Stimulated activated naive CD4-positive, alpha-beta T cell (primary cell): ENCODE measurements at regions not wholly inside any gene's neighbourhood (a gene's known extent, or its start where the extent isn't known, plus 50 kb on each side); places are given as distances from the start of the nearest gene placed in this dataset.

Experiments used
- DNase-seq, 6 experiments: peaks; one replicate each; lab custom pipeline; 2025; lab: John Stamatoyannopoulos, UW

DNA sequence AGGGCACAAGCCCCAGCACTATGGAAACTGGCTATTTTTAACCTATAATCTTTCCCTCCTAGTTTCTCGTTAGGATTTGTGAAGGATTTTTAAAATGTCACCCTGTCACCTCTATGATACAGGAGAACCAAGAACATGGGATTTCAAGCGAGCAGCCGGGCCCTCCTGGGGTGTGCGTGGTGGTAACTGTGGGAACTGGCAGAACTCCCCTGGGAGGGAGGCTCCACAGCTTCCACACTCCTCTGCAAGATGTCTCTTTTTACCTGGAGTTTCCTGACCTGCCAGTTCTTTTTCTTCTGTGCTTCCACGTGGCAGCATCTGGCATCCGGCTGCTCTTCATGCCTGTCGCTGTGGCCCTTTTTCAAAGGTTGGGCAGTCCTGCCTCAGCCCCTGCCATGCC lies 386.3 kb upstream of the MYT1L start:
- DNase-seq = no peak

DNA sequence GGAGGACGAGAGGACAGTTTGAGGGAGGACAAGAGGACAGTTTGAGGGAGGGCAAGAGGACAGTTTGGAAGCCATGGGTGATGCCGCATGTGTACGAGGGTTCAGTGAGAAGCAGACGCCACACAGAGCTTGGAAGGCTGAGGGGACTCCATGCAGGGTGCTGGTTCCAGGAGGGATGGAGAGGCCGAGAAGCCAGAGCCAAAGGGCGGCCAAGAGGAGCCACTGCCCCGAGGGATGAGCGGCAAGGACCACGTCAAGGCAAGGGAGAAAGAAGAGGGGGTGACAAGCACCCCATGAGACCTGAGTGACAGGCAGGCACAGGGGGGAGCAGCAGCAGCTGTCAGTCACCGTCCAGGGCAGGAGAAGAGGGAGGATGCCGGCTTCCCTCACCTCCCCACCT lies 385.7 kb upstream of the MYT1L start:
- no peak for DNase-seq

DNA sequence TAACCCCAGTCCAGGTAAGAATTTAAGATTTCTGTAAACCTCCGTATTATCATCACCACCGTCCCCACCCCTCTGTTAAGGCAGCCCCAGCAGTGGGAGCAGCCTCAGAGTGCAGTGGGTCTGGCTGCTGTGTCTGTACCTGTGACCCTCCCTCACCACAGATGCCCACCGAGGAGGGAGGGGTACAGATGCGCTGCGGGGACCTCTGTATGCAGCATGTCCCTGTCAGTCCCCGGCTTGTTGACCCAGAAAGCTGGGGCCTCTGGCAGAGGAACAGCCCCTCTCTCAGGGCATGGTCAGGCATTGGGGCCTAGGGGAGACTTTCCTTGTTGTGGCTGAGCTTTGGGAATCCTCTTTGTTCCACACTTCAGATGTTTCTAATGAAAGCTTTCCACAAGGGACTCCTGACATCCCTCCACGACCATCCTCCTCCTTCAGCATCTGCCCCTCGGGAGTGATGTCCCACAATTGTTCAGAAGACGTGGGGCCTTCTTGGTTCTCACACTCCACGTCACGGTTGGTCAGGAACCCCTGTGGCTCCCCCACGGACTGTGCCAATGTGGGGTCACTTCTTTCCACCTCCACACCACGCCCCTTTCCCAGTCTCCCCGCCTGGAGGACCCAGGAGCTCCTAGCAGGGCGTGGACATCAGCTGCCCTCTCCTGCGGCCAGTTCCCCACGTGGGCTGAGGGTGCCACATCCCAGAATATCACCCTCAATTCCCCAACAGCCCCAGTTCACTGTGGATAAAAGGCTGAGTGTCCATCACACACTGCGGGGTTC lies 384.2 kb upstream of the MYT1L start:
- no peak for DNase-seq

DNA sequence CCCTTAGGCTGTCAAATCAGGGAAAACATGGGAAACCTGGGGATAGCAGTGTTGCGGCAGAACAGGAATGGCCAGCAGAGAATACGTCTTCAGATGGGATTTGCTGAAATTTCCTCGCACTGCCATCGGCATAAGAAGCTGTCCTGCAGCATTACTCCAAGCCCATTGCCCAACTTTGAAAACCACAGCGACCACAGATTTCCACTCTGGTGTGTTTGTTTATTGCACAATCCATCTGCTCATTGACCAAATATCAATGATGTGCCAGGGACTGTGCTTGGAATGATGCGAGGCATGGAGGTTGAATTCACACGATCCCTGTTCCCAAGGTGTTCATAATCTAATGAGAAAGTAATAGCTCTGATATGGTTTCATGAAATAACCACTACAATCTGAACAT lies 383.3 kb upstream of the MYT1L start:
- no peak for DNase-seq

DNA sequence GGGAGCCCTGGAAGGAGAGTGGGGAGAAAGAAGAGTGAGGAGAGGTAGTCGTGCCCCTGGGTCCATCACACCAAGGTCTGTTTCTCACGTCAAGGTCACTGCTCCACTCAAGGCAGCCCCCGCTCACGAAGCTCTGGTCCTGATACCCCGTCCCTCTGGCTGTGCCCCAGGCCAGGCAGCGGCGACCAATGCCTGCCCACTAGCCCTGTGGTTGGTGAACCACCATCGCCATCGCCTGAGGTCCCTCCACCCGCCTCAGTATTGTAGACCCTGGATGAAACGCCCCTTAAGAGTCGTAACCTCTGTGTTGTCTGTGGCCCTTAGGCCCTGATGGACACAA lies 378.3 kb upstream of the MYT1L start:
- no peak for DNase-seq

DNA sequence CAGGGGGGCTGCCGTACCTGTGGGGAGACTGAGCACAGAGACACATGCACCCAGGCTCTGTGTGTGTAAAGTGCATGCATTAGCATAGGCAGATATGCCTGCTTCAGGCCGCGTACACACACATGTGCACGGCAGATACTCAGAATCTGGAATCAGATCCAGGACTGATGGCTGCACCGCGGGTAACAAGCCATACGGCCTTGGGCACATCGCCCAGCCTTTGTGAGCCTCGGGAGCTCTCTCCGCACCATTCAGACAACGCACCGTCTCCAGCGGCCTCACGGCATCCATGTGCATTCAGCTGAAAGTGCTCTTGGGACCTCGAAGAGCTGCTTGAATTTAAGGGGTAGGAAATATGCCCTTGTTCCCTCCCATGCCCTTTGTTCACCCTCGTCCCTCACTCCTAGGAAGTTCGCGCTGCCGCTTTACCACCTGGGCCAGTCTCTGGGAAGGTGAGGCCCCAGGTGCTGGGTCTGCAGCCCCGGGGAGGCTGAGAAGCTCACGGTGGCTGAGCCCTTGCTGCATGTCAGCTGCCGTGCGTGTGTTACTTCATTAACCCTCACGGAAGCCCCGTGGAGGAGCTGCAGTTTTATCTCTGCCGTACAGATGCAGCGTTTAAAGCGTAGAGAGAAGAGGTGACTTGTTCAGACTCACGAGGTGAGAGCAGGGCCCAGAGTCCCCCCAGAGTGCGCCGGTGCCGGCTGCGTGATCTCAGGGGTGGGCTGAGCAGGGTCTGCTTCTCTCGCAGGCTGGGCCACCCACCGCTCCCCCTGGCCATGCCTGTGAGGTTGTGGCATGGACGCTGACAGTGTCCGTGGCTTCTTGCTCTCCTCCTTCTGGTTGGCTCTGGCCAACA lies 377.7 kb upstream of the MYT1L start:
- no peak for DNase-seq

DNA sequence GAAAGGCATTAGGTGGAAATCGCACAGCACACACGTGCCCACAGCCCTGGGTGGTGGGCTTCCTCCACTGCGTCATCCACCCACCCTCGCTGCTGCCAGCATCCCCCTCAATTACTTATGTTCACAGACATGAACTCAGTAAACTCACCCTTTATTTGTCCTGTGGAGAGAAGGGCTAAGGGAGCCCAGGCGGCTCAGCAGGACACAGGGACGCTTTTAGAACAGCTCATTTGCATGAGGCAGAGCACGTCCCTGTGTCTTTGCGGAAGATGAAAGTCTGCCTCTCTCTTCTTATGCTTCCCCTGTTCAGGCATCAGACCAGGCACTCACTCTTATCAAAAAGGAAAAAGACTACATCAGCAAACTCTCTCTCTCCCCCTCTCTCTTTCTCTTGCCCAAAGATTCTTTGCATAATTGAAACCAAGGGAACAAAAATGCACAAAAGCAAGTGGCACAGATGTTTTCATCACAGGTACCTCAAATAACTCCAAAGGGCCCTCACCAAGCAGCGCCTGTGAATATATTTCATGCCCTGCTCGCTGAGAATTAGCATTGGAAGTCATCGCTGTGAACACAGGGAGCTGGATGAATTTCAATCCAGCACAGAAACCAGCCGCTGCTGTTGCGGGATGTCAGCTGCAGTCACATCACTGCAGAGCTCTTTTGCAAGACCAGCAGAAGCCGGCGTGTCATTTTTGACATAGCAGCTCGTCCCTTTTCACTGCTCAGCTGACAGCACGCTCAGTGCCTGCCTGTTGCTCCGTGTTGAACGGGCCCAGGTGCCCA lies 376.3 kb upstream of the MYT1L start:
- DNase-seq = no peak

DNA sequence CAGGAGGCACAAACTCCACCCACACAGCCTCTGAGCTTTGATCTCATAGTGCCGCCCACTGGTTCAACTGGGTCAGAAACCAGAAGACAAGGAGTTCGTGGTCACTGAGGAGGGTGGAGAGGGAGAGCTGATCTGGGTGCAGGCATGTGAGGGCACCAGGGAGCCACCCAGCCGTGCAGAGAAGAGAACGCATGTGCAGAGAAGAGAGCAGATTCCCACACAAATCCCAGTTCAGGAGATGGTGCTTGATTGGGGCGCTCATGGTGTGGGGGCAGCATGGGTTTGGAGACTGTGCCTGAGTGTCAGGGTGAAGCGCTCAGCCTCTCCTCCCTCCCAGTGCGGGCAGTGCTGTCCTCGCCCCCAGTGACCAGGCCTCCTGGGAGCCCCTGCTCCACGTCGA lies 375.2 kb upstream of the MYT1L start:
- no peak for DNase-seq

DNA sequence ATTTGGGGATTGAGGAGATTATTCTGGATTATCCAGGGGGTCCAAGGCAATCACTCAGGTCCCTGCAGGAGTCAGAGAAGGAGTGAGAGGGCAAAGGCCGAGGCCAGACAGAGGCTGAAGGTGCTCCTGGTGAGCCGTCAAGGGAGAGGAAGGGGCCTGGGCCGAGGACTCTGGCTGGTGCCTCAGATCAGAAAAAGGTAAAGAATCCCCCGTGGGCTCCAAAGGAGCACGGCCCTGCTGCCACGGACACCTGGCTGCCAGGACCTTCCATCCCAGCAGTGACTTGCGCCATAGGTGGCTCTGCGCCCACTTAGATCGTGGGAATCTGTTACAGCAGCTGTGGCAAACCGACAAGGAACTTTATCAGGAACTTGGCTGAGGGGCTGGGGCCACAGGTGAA lies 374.8 kb upstream of the MYT1L start:
- no peak for DNase-seq

DNA sequence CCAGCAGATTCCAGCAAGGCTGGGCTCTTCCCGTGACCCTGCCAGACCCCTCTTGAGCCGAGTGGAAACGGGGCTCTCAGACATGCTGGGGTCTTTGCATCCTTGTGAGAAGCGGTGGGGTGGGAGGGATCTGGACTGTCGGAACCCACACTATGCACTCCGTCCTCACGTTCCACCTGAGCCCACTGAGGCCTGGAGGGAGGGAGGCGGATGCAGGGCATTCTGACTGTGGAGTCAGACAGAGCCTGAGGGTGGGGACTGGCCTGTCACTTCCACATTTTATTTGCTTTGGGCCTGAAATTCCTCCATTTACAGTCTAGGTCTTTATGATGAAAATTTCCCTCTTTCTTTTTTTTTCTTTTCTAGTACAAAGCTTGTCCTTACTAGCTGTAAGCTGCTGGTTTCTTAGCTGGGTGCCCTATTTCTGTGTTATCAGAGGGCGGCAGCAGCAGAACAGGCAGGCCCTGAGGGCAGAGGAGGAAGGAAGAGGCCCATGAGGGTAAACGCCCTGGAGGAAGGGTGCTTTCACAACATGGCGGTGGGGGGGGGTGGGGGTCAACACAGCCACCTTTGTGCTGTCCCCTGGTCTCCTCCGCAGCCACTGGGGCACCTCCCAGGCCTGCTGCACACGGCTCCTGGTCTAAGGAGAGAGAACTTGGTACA lies 373.5 kb upstream of the MYT1L start:
- peak in 2 of 6 experiments; percentile 17 to 25 for DNase-seq

DNA sequence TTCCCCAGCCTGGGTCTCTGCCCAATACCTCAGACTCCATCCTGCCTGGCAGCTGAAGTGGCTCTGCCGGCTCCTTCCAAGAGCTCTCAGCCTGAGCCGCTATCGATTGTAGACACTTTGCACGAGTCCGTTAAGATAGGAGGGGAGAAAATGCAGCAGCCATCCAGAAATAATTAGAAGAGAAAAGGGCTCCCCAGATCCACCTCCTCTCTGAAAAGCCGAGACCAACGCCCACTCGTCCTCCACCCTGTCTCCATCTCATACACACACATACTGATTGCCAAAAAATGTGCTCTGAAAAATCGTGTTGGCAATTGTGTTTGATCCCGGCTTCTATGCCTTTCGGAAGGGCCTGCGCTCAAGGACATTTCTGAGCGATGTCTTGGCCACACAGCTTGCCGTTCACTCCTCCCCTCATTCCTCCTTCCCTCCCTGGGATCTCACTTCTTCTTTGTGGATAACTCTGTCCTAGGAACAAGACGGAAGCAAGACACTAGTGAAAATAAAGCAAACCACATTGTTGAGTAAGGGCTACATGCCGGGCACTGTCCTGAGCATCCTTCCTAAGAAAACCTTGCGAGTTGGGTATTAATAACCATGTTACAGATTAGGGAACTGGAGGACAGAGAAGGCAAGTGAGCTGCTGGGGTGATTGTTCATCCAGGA lies 372.8 kb upstream of the MYT1L start:
- DNase-seq = no peak

DNA sequence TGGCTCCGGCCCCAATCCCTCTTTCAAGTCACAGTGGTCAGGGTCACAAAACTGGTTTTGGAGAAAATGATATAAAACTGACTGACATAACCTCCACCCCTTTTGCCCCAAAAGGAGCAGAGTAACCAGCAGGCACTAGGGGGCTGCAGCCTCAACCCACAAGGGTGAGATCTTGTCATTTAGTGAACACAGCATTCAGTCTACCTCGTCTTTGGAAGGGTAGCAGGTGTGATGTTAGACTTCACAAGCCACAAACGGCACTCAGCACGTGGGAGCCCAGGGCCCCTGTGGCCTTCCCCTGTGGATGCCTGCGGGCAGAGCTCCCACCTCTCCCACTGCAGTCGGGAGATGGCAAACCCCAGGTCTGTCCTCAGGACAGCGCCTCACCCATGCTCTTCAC lies 372.1 kb upstream of the MYT1L start:
- no peak for DNase-seq

DNA sequence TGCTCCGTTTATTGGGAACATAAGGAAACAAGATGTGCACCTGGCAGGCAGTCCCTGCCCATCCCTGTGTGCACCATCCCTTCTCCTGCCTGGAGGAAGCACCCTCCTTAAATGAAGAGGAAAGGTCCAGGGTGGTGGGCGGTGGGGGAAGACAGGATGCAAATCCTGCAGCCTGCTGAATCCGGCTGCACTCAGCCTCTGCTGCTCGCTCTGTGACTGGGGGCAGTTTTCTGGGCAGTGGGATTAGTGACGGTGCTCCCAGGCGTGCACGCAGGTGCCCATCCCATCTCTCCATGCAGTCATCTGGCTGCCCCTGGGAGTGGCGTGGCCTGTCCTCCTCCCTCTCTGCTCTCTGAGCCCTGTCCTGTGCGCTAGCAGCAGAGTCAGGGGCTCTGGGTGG lies 371.3 kb upstream of the MYT1L start:
- DNase-seq = no peak

DNA sequence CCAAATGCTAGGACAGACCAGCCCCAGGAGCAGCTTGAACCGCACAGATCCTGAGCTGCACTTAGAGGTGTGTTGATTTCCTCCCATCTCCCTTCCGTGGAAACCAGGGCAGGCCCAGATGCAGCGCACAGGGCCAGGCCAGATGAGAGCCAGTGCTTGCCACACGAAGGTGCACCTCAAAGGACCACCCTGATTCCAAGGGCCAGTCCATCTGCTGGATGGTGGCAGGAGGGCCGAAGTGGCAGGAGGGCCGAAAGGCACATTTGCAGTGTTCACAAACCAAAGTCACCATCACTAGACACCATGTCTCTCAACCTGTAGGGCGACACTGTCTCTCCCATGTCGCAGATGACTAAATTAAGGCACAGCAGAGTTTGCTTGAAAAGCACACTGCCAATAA lies 370.7 kb upstream of the MYT1L start:
- DNase-seq = no peak

DNA sequence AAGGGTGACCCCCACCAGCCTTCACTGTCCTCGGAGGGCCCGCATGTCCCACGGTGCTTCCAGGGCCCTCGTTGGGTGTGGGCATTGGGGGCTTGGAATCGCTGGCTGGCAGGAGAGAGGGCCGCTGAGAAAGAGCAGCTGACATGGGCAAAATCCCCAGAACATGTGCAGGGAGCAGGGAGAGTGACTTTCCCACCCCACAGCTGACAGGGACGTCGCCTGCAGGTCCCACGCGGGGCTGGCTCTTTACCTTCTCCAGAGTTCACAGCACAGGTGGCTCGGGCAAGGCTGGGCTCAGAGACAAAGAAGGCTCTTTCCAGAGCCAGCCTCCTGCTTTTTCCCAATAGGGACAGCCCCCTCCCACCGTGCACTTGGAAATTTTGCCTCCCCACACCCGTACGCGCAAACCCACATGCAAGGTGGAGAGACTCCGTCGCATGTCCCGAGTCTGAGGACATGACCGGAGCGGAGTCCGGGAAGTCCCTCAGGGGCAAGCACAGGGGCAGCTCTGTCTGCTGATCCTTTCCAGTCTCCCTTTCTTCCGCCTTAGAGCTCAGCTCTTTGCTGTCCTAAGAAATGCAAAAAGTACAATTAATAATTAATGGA lies 370.2 kb upstream of the MYT1L start:
- no peak for DNase-seq

DNA sequence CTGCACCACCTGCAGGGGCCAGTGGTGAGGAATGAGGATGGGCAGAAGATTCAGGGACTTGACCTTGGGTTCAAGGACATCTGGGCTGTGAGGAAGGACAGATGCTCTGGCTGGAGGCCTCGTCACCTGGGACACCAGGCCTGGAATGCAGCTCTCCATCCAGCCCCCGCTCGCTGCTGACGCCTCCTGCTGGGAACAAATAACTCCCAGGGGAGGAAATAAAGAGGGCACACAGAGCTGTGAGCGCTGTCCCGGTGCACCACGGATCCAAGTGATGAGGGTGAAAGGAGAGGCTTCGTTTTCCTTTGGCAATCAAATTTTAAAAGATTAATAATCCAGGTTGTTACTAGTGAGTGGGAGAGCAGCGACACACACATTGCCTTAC lies 368.0 kb upstream of the MYT1L start:
- DNase-seq = no peak

DNA sequence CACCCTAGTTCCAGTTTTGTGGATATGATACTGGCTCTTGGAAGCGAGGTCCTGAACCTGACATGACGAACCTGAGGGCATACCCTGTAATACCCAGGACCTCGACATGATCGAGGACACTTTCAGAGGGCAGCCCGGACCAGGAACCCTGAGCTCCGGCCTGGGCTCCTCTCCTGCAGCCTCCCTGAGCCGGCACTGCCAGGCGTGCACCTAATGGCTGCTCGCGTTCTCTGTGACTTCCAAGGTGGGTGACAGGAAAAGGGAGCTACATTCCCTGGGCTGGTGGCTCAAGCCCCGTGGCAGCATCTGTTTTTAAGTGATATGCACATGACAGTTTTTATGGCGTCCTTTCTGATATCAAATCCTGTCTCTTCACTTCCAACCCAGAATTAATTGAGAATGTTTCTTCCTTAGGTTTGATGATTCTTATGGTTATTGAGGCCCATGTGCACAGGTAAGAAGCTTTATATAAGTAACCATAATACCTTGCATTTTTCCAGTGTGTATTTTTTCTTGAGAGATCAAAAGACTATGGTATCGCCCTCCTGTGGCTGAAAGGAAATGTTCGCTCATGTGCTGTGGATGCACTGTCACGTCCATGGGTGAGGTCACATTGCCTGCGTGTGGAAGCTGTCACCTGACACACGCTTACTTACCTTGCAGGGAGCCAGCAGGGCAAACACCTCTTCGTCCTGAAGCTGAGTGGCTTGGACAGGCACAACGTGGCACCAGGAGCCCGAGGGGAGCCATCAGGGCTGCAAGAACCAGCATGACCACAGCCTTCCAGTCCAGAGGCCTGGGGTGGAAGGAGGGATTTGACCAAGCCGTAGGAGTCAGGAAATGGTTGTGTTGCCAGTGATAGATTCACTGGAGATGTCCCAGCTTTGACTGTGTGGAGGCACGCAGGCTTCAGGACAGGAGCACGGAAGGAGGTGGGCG lies 367.4 kb upstream of the MYT1L start:
- peak in 3 of 6 experiments; percentile 2 to 15 (median 6) for DNase-seq

DNA sequence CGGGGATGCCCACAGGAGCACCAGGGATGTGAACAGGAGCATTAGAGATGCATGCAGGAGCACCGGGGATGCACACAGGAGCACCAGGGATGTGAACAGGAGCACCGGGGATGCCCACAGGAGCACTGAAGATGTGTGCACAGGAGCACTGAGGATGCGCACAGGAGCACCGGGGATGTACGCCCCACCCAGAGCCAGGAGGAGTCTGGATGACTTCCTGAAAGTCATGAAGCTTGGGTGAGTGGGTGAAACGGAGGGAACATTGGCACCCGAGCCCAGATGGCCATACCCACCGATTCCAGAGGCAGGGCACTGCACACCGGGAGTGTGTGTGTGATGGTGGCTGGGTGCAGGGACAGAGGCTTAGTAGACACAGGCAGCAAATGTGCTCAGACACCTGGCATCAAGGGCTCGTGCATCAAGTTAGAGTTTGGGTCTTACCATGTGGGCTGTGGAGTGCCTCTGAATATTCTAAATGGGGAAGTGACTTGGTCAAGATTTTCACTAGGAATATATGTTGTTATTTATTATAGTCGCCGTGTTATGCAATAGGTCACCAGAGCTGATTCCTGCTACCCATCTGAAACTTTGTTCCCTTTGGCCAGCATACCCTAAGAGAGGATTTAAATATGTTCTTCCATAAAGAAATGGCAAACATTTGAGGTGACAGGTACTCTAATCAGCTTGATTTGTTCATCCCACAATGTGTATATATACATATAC lies 365.8 kb upstream of the MYT1L start:
- no peak for DNase-seq

DNA sequence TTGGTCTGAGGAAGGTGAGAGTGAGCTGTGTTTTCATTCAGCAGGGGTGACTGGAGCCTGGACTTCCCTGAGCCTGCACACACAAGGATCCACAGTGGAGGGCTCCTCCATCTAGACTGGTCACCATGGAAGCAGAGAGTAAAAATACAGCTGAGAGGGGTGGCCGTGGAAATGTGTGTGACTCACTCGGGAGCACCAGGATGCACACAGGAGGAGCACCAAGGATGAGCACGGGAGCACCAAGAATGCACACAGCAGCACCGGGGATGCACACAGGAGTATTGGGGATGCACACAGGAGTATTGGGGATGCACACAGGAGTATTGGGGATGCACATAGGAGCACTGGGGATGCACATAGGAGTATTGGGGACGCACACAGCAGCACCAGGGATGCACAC lies 365.2 kb upstream of the MYT1L start:
- no peak for DNase-seq
